RWPE1 (cell line): ENCODE measurements at regions not wholly inside any gene's neighbourhood (a gene's known extent, or its start where the extent isn't known, plus 50 kb on each side); places are given as distances from the start of the nearest gene placed in this dataset.

Experiments used
- CTCF ChIA-PET: fragments of 350-600 bp; sonication (Branson Sonifier 250); formaldehyde crosslinking; extraction: SDS; loops from one replicate; lab custom pipeline; 2021; lab: Yijun Ruan, JAX
- POLR2A ChIA-PET: fragments of 400-600 bp; formaldehyde crosslinking; extraction: SDS; loops from one replicate; lab custom pipeline; 2020; ENCODE audit warnings: antibody characterized with exemption; ENCODE audit not compliant: low non-redundant PET; lab: Yijun Ruan, JAX
- DNase-seq: peaks from one replicate; pipeline ENCODE4 v3.0.0; 2012; ENCODE audit warnings: low spot score
- H3K27ac ChIP-seq: fragments of 450-650 bp; 2 replicates; pipeline ENCODE4 v1.5.1; 2017
- TF ChIP-seq, protein P1 (sequence below): fragments of 450-650 bp; conservative IDR thresholded peaks from 2 replicates; pipeline ENCODE4 v1.5.1; 2017; ENCODE audit warnings: low read depth, mild to moderate bottlenecking

DNA sequence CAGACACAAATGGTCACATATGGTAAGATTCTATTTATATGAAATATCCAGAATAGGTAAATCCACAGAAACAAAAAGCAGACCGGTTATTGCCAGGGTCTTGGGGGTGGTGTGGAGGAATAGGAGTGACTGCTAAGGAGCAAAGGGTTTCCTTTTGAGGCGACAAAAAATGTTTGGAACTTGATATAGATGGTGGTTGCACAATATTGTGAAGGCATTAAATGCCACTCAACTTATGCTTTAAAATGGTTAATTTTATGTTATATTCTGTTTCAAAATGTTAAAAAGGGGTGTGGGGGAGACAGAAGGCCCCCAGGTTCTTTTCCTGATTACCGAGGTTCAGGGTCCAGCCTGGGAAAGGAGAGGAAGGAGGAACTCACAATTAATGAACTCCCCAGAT is 304.4 kb downstream of the RRAGC start:
- CTCF ChIA-PET: no interaction called here
- no peak for DNase-seq

DNA sequence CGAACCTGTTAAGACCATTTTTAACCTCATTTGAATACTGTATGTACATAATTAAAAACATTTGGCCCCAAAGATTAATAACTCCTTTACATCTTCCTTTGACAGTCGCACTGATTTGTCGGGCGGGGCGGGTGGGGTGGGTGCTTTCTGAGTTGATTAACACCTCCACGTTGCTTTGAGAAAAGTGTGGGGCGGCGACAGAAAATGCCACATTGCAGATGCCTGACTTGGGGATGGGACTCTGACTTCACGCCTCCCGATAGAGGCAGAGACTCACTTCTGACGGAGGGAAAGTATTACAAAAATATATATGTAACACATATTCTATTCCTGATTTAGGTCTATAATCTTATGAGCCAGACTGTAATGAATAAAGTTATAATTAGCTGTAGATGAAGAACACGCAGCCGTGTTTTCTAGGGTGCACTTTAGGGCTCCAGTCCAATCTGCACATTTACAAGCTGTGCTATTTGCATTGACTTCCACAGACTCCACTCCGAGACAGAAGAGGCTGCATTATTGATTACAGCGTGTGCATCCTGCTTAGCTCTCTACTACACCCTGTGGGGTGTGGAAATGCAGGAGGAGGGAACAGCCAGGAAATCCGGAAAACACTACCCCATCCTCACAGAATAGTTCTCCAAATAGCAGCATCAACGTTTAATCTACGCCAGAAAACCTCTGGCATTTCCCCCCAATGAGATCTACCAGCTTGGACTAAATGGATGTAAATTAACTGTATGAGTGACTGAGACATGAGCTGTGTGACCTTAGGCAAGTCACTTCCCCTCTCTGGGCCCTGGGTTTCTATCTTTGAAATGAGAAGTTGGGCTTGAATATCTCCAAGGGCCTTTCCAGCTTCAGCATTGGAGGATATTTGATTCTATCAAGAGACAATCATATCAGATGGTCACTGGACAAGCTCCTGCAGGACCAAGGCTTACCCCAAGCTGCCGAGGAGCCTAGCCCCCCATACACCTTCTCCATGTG is 308.0 kb downstream of the RRAGC start:
- TF ChIP-seq, protein P1, sequence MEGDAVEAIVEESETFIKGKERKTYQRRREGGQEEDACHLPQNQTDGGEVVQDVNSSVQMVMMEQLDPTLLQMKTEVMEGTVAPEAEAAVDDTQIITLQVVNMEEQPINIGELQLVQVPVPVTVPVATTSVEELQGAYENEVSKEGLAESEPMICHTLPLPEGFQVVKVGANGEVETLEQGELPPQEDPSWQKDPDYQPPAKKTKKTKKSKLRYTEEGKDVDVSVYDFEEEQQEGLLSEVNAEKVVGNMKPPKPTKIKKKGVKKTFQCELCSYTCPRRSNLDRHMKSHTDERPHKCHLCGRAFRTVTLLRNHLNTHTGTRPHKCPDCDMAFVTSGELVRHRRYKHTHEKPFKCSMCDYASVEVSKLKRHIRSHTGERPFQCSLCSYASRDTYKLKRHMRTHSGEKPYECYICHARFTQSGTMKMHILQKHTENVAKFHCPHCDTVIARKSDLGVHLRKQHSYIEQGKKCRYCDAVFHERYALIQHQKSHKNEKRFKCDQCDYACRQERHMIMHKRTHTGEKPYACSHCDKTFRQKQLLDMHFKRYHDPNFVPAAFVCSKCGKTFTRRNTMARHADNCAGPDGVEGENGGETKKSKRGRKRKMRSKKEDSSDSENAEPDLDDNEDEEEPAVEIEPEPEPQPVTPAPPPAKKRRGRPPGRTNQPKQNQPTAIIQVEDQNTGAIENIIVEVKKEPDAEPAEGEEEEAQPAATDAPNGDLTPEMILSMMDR: no peak
- no peak for DNase-seq
- ChIA-PET CTCF (no interaction called here), POLR2A (no interaction called here)
- no peak overlapping the region for H3K27ac ChIP-seq

More for the DNA sequence above, 304.4 kb downstream of the RRAGC start:
- TF ChIP-seq, protein P1: no peak
- no peak overlapping the region for H3K27ac ChIP-seq
- POLR2A ChIA-PET: no interaction called here

DNA sequence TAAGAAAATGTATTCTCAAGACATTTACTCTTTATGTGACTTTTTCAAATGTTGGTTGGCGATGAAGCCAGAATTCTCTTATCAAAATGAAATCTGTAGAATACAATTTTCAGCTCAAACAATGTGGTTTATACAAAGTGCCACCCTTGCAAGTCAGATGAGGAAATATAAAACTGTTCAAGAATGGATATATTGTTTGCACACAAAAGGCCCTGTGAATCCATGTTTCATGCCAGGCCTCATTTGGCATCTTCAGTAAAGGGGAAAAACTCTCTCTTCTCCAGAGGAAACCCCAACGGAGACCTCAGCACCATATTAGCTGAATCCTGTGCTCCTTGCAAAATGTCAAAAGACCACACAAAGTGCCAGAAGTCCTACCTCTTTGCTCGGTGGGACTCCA is 310.4 kb downstream of the RRAGC start:
- TF ChIP-seq, protein P1: no peak
- ChIA-PET CTCF (no interaction called here), POLR2A (no interaction called here)
- DNase-seq: no peak
- H3K27ac ChIP-seq: no peak overlapping the region

DNA sequence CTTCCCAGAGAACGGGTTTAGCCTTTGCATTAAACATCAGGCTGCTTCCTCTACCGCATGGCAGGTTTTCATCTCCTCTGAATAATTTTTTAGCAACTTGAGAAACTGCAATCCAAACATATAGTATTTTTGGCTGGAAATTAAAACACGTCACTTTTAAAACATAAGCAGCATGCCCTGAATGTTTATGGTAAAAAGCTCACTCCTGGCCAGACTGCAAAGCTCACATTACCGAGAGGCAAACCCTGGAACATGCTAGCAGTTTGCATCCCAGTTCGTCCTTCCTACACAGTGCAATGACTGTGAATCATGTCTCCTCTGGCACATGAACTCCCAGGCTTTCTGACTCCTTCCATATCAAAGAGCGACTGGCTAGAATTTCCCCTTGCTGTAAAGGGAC is 312.3 kb downstream of the RRAGC start:
- TF ChIP-seq, protein P1: no peak
- CTCF ChIA-PET: interaction anchor here (0.6 kb wide), 1 partner anchor 103 kb away, joined by 5 read pairs; no protein-coding TSS in a partner anchor
- POLR2A ChIA-PET: no interaction called here
- DNase-seq: no peak
- H3K27ac ChIP-seq: no peak overlapping the region

DNA sequence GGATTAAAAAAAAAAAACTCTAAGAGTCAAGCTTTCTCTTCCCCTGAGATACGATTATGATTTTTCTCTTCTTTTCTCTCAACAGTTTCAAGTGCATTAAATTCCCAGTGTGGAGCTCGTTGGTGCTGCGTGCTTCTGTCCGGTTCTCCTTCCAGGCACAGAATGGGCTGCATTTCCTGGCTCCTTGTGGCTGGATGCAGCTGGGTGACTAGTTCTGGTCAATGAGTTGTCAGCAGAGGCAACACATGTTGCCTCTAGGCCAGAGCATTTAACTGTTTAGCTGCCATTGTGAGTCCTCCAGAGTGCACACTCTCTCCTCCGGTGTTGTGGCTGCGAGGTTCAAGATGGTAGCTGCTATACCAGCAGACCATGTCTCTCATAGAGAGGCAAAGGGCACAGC is 312.9 kb downstream of the RRAGC start:
- TF ChIP-seq, protein P1: no peak
- H3K27ac ChIP-seq: no peak overlapping the region
- no peak for DNase-seq
- ChIA-PET POLR2A (no interaction called here), CTCF (interaction anchor here (0.6 to 0.7 kb wide), 2 partner anchors 13 to 103 kb away, joined by 3 to 5 read pairs; no protein-coding TSS in a partner anchor)

DNA sequence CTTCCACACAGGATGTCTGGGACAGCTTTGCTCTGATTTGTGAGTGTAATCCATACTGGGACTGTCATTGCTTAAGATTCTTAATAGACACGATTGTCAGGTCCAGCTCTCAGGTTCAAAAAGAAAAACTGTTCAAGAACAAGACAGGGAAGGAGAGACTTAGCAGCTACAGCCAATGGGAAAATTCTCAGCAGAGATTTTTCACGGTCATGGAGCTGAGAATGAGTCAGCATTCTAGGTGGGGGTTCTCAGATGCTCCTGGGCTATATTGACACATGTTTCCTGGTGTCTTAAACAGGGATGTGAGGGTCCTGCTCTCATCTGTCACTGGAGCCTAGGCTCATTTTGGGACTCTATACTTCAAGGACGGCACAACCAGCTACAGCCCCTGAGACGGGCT is 318.3 kb downstream of the RRAGC start:
- ChIA-PET POLR2A (no interaction called here), CTCF (interaction anchor here (1.4 kb wide), 1 partner anchor 14 kb away, joined by 3 read pairs; no protein-coding TSS in a partner anchor)
- no peak overlapping the region for H3K27ac ChIP-seq
- no peak for DNase-seq
- TF ChIP-seq, protein P1: no peak
